ENCODE measurements at regions not wholly inside any gene's neighbourhood (a gene's known extent, or its start where the extent isn't known, plus 50 kb on each side); places are given as distances from the start of the nearest gene placed in this dataset.

DNA sequence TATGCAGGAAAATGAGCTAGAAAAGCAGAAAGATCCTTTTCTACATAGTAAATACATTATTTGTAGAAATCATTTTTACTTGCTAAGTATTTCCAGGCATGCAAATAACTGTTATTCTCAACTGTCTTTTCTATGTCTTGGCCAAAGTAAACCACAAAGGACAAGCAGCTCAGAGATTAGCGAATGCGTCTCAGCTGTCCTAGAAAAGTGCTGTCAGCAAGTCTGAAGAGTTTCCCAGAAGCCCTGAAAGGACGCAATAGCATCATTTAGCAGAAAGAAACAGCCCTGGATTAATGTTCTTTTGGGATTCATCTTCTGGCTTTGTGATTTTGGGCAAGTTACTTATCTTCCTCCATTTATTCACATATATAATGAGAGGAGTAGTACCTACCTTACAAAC lies 100.3 kb downstream of the ZIC1 start:
- no peaks in the 10 kb centered on the region for H3K4me1 ChIP-seq (ENCODE audit: control insufficient read depth, insufficient read depth, low read length)
- intact Hi-C loops (cut with micrococcal nuclease), result no loop called here
- no peaks in the 10 kb centered on the region for H3K9me1 ChIP-seq (ENCODE audit: insufficient read depth, low read length)
- no TSS peak for BruUV-seq (replicated peaks)
- in situ Hi-C loops (cut with MboI; ENCODE audit: low sequenced_read_pairs), result no loop called here
- no peak overlapping the region for H2BK15ac ChIP-seq (ENCODE audit: low read depth, low read length)
- H2AK9ac ChIP-seq (replicated peaks; ENCODE audit: low read depth, low read length, poor library complexity), result no peak overlapping the region
- H2AK5ac ChIP-seq (ENCODE audit: low read depth, low read length), result no peak overlapping the region
- ChIA-PET CTCF (no interaction called here), POLR2A (ENCODE audit: unreplicated experiment) (no interaction called here)
- no peak overlapping the region for H4K91ac ChIP-seq (ENCODE audit: insufficient read depth, low read depth, low read length)
- no peak overlapping the region for H2BK5ac ChIP-seq (ENCODE audit: low read depth, low read length, poor library complexity, severe bottlenecking)
- H3K4me2 ChIP-seq (ENCODE audit: low read depth, low read length), result no peak overlapping the region
- H4K8ac ChIP-seq (ENCODE audit: low read depth in 2 of 2, low read length in 2 of 2), result no peak overlapping the region
- H3K14ac ChIP-seq (replicated peaks; ENCODE audit: low read depth, low read length), result no peak overlapping the region
- H3K4ac ChIP-seq (ENCODE audit: low read depth, low read length), result no peak overlapping the region
- no peak for TF ChIP-seq POLR2A (IDR thresholded peaks at IDR 0.05; ENCODE audit: low read depth, low read length)
- no peak for TF ChIP-seq RCOR1 (IDR thresholded peaks at IDR 0.05; ENCODE audit: insufficient replicate concordance, low read length)
- TF ChIP-seq, protein P1, sequence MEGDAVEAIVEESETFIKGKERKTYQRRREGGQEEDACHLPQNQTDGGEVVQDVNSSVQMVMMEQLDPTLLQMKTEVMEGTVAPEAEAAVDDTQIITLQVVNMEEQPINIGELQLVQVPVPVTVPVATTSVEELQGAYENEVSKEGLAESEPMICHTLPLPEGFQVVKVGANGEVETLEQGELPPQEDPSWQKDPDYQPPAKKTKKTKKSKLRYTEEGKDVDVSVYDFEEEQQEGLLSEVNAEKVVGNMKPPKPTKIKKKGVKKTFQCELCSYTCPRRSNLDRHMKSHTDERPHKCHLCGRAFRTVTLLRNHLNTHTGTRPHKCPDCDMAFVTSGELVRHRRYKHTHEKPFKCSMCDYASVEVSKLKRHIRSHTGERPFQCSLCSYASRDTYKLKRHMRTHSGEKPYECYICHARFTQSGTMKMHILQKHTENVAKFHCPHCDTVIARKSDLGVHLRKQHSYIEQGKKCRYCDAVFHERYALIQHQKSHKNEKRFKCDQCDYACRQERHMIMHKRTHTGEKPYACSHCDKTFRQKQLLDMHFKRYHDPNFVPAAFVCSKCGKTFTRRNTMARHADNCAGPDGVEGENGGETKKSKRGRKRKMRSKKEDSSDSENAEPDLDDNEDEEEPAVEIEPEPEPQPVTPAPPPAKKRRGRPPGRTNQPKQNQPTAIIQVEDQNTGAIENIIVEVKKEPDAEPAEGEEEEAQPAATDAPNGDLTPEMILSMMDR (conservative IDR thresholded peaks at IDR 0.05; ENCODE audit: low read depth, low read length), result no peak
- TF ChIP-seq CHD1 (IDR thresholded peaks at IDR 0.05; ENCODE audit: low read depth, low read length), result no peak
- TF ChIP-seq BHLHE40 (IDR thresholded peaks at IDR 0.05; ENCODE audit: low read depth, low read length), result no peak
- no peak for TF ChIP-seq FOS (IDR thresholded peaks at IDR 0.05; ENCODE audit: low read depth, low read length)
- TF ChIP-seq, protein P2, sequence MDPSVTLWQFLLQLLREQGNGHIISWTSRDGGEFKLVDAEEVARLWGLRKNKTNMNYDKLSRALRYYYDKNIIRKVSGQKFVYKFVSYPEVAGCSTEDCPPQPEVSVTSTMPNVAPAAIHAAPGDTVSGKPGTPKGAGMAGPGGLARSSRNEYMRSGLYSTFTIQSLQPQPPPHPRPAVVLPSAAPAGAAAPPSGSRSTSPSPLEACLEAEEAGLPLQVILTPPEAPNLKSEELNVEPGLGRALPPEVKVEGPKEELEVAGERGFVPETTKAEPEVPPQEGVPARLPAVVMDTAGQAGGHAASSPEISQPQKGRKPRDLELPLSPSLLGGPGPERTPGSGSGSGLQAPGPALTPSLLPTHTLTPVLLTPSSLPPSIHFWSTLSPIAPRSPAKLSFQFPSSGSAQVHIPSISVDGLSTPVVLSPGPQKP (IDR thresholded peaks at IDR 0.05; ENCODE audit: borderline replicate concordance, low read depth, low read length), result no peak
- no peak overlapping the region for H3K4me3 ChIP-seq (ENCODE audit: insufficient read depth, low read depth, low read length)
- no peak overlapping the region for H2BK120ac ChIP-seq (ENCODE audit: low read depth, low read length)
- no peak overlapping the region for H4K5ac ChIP-seq (ENCODE audit: low read depth, low read length)
- H3K36me3 ChIP-seq (ENCODE audit: control insufficient read depth, insufficient read depth, low read length), result no peaks in the 10 kb centered on the region
- no peaks in the 10 kb centered on the region for H3K79me1 ChIP-seq (ENCODE audit: low read depth in 1 of 2, low read length in 2 of 2)
- no peak overlapping the region for H3K9ac ChIP-seq (ENCODE audit: low read depth, low read length)
- no peak overlapping the region for H2AFZ ChIP-seq (replicated peaks; ENCODE audit: low read length, poor library complexity)
- H4K20me1 ChIP-seq (ENCODE audit: insufficient read depth, low read length), result no peaks in the 10 kb centered on the region
- DNase-seq, result no peak
- no CpG with 5 or more reads among the region's 3 CpGs for WGBS, 2 experiments (ENCODE audit: extremely low coverage in 2 of 2, insufficient read length in 1 of 2)
- H3K27ac ChIP-seq (ENCODE audit: insufficient read depth, low read length), result no peak overlapping the region
- no peak overlapping the region for H2BK20ac ChIP-seq (ENCODE audit: low read depth, low read length)
- no peak overlapping the region for H3K18ac ChIP-seq (ENCODE audit: low read depth, low read length)
- dilution Hi-C loops (cut with HindIII; ENCODE audit: low sequenced_read_pairs, unreplicated experiment), result no loop called here
- H3K9me3 ChIP-seq (ENCODE audit: control insufficient read depth, insufficient read depth, low read length), result no peaks in the 10 kb centered on the region
- H3K23ac ChIP-seq (ENCODE audit: low read depth, low read length), result no peak overlapping the region
- H3K56ac ChIP-seq (ENCODE audit: extremely low read depth, insufficient read depth, low read length), result no peak overlapping the region
- no peaks in the 10 kb centered on the region for H3K27me3 ChIP-seq (ENCODE audit: control insufficient read depth, insufficient read depth, low read length)
- ATAC-seq (ENCODE audit: low read depth), result no peak

Measured in IMR-90 (cell line).